HepG2 (cell line): ENCODE measurements at regions not wholly inside any gene's neighbourhood (a gene's known extent, or its start where the extent isn't known, plus 50 kb on each side); places are given as distances from the start of the nearest gene placed in this dataset.

Source experiments
- ATAC-seq: fragments of 200-7000 bp; cut with Tn5 transposase; 3 replicates; pipeline ENCODE4 v1.9.1; 2020; ENCODE audit warnings: mild to moderate bottlenecking, moderate library complexity
- BruUV-seq: library from RNA; stranded (reverse); fragments of 400-500 nt; replicated peaks from 2 replicates; lab custom pipeline; 2021; lab: Mats Ljungman, UMichigan
- CTCF ChIA-PET: fragments of 300-600 bp; formaldehyde crosslinking; extraction: SDS; loops from one replicate; lab custom pipeline; 2021; ENCODE audit warnings: low total read pairs, inconsistent platforms, low intra/inter-chr PET ratio; lab: Yijun Ruan, JAX
- POLR2A ChIA-PET: fragments of 350-600 bp; sonication (Branson Sonifier 250); formaldehyde crosslinking; loops from one replicate; lab custom pipeline; 2020; ENCODE audit warnings: antibody characterized with exemption, inconsistent platforms; lab: Yijun Ruan, JAX
- DNase-seq: peaks from one replicate; pipeline ENCODE4 v3.0.0-alpha.2; 2015; ENCODE audit warnings: low spot score
- FAIRE-seq: peaks from 3 replicates; lab custom pipeline; 2011; peaks lifted over from hg19 to GRCh38; lab: Jason Lieb, UNC
- H2AFZ ChIP-seq: one replicate; pipeline ENCODE4 v1.6.1; 2011; ENCODE audit warnings: low read length, inconsistent platforms
- H3K27ac ChIP-seq: fragments of 300-600 bp; 3 replicates; pipeline ENCODE4 v1.8.0; 2011; ENCODE audit warnings: mixed run types, mild to moderate bottlenecking, mixed read lengths, low read length, inconsistent platforms; ENCODE audit not compliant: insufficient read depth; ENCODE audit errors: extremely low read length
- H3K27me3 ChIP-seq, 2 experiments: fragments of 200-600 bp in 1 of 2; 2 replicates in 1 of 2; 3 replicates in 1 of 2; pipeline versions ENCODE4 v1.6.0 to v1.8.0; 2011; ENCODE audit warnings: low read length in 2 of 2, mild to moderate bottlenecking in 2 of 2, moderate library complexity in 2 of 2, inconsistent platforms in 1 of 2; ENCODE audit not compliant: insufficient read depth in 2 of 2, control insufficient read depth in 1 of 2
- H3K36me3 ChIP-seq, 2 experiments: fragments of 200-600 bp in 1 of 2; replicated peaks in 1 of 2; 2 replicates in 1 of 2; 3 replicates in 1 of 2; pipeline versions ENCODE4 v1.5.1 to v1.8.0; 2011; ENCODE audit warnings: low read length in 2 of 2, inconsistent platforms in 1 of 2; ENCODE audit not compliant: insufficient read depth in 2 of 2, control insufficient read depth in 1 of 2
- H3K4me1 ChIP-seq: 2 replicates; pipeline ENCODE4 v1.5.1; 2012; ENCODE audit warnings: low read length, inconsistent platforms; ENCODE audit not compliant: insufficient read depth
- H3K4me2 ChIP-seq: 2 replicates; pipeline ENCODE4 v1.6.0; 2011; ENCODE audit warnings: low read depth, low read length, inconsistent platforms
- H3K4me3 ChIP-seq, 3 experiments: fragments of 200-600 bp in 1 of 3; sonication (generic), shearing (Covaris generic) in 1 of 3; replicated peaks in 1 of 3; 2 replicates each; pipeline ENCODE4 v1.5.1; 2011 to 2016; ENCODE audit warnings: low read length in 3 of 3, inconsistent platforms in 2 of 3, low read depth in 2 of 3, mild to moderate bottlenecking in 2 of 3, control low read depth in 1 of 3, mixed read lengths in 1 of 3; ENCODE audit not compliant: insufficient read depth in 1 of 3
- H3K79me2 ChIP-seq: one replicate; pipeline ENCODE4 v1.6.1; 2011; ENCODE audit warnings: low read length, inconsistent platforms; ENCODE audit not compliant: insufficient read depth
- H3K9ac ChIP-seq: 2 replicates; pipeline ENCODE4 v1.6.0; 2011; ENCODE audit warnings: mild to moderate bottlenecking, low read depth, low read length, inconsistent platforms; ENCODE audit not compliant: insufficient read depth
- H3K9me3 ChIP-seq: 2 replicates; pipeline ENCODE4 v1.5.1; 2012; ENCODE audit warnings: mild to moderate bottlenecking, low read length
- H4K20me1 ChIP-seq: 2 replicates; pipeline ENCODE4 v1.6.0; 2011; ENCODE audit warnings: inconsistent platforms, mild to moderate bottlenecking, low read length, moderate library complexity; ENCODE audit not compliant: insufficient read depth
- HMGXB4 ChIP-seq, 2 experiments: sonication (generic) in 1 of 2; formaldehyde crosslinking in 1 of 2; IDR thresholded peaks; 2 replicates each; pipeline versions ENCODE4 v1.4.0 to v1.6.1; 2018 to 2020; ENCODE audit warnings: missing genetic modification reagents in 2 of 2, borderline replicate concordance in 1 of 2, low read depth in 1 of 2, mild to moderate bottlenecking in 1 of 2, missing biosample characterization in 1 of 2
- PRDM10 ChIP-seq: sonication (generic); formaldehyde crosslinking; IDR thresholded peaks from 2 replicates; pipeline ENCODE4 v1.4.0; 2020; ENCODE audit warnings: low read depth, missing genetic modification reagents
- TERF1 ChIP-seq: sonication (generic); formaldehyde crosslinking; IDR thresholded peaks from 2 replicates; pipeline ENCODE4 v1.8.0; 2022; ENCODE audit warnings: mild to moderate bottlenecking, missing genetic modification reagents, moderate library complexity
- WGBS: methylation state at CpG from one replicate; pipeline ENCODE4 v1.1.6; 2017; ENCODE audit warnings: low lambda C conversion rate; 5-methylcytosine and 5-hydroxymethylcytosine counted together
- in situ Hi-C: cut with HindIII; loops from 2 replicates; pipeline ENCODE4 v1.10.0; 2017; ENCODE audit warnings: low pct_unique_long_range_greater_than_20kb; ENCODE audit not compliant: extremely low pct_ligation_motif_present
- intact Hi-C: fragments of 100-400 bp; cut with micrococcal nuclease; formaldehyde crosslinking; loops from one replicate; pipeline ENCODE4 v1.10.0; 2022; ENCODE audit not compliant: unreplicated experiment

- no peak for TF ChIP-seq PRDM10 (CRISPR knock-in tag)
- TF ChIP-seq TERF1 (CRISPR knock-in tag): no peak
Observed at GRCh38 chr7:24010495-24010894, 273.5 kb upstream of the NPY start (continued).

GRCh38 chr7:24017519-24017918, 266.5 kb upstream of the NPY start:
- no peak overlapping the region for H3K4me3 ChIP-seq
- WGBS: 10% methylated on average over 1 of the region's 1 CpG
- intact Hi-C loops (no loop called here), in situ Hi-C loops (no loop called here)
- no peak overlapping the region for H3K4me2 ChIP-seq
- no peaks in the 10 kb centered on the region for H3K79me2 ChIP-seq
- no peaks in the 10 kb centered on the region for H4K20me1 ChIP-seq
- H3K4me1 ChIP-seq: no peaks in the 10 kb centered on the region
- CTCF ChIA-PET: no interaction called here
- FAIRE-seq (no peak), DNase-seq (no peak), ATAC-seq (no peak)
- no peaks in the 10 kb centered on the region for H3K9me3 ChIP-seq
- no TSS peak for BruUV-seq
- no peak for TF ChIP-seq HMGXB4 (CRISPR knock-in tag; IDR thresholded peaks at IDR 0.05; ENCODE audit: borderline replicate concordance in 1 of 2, low read depth in 1 of 2)
- H2AFZ ChIP-seq: no peak overlapping the region
- H3K9ac ChIP-seq: no peak overlapping the region
- no peaks in the 10 kb centered on the region for H3K36me3 ChIP-seq
- H3K27me3 ChIP-seq: no peaks in the 10 kb centered on the region
- POLR2A ChIA-PET: no interaction called here
- no peak overlapping the region for H3K27ac ChIP-seq
